Kidney epithelial cell (primary cell): ENCODE measurements at regions not wholly inside any gene's neighbourhood (a gene's known extent, or its start where the extent isn't known, plus 50 kb on each side); places are given as distances from the start of the nearest gene placed in this dataset.
"Not testable (repeated sequence)": the region's sequence is repeated elsewhere in the genome, so short reads cannot be mapped to it uniquely, and the experiment has no call there.

Experiments used
- DNase-seq: peaks from one replicate; pipeline ENCODE4 v3.0.0-alpha.2; 2010; ENCODE audit warnings: low read depth
- H3K27me3 ChIP-seq: 2 replicates; pipeline ENCODE4 v1.6.0; 2011; ENCODE audit warnings: low read length; ENCODE audit not compliant: control insufficient read depth, insufficient read depth
- H3K36me3 ChIP-seq: 2 replicates; pipeline ENCODE4 v1.5.1; 2011; ENCODE audit warnings: low read length; ENCODE audit not compliant: control insufficient read depth, insufficient read depth
- H3K4me3 ChIP-seq: 2 replicates; pipeline ENCODE4 v1.5.1; 2011; ENCODE audit warnings: low read depth, mild to moderate bottlenecking, control low read depth, low read length
- TF ChIP-seq, protein P1 (sequence below): IDR thresholded peaks from 2 replicates; pipeline ENCODE4 v1.5.1; 2011; ENCODE audit warnings: mild to moderate bottlenecking, moderate library complexity, low read length, control low read depth, inconsistent platforms; ENCODE audit not compliant: insufficient read depth, poor library complexity, severe bottlenecking

DNA sequence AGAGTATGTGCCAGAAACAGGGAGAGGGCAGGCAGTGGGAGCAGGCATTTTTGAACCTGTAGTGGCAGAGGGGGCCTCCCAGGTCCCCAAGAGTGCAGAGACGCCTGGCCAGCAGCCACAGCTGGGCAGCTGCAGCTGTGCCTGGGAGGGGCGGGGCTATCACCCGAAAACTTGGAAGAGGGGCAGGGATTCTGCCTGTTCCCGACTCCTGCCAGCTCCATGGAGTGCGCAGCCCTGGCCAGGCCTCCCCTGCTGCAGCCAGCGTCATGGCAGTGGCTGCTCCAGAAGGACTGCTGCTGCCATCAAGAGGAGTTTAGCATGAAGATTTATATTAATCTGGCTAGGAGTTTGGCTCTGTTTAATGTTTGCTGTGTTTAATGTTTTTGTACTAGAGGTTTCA is 532.1 kb upstream of the PITX2 start:
- DNase-seq, result no peak
- Histone ChIP-seq H3K36me3 (no peaks in the 10 kb centered on the region), H3K4me3 (no peak overlapping the region), H3K27me3 (no peaks in the 10 kb centered on the region)
- TF ChIP-seq, protein P1, sequence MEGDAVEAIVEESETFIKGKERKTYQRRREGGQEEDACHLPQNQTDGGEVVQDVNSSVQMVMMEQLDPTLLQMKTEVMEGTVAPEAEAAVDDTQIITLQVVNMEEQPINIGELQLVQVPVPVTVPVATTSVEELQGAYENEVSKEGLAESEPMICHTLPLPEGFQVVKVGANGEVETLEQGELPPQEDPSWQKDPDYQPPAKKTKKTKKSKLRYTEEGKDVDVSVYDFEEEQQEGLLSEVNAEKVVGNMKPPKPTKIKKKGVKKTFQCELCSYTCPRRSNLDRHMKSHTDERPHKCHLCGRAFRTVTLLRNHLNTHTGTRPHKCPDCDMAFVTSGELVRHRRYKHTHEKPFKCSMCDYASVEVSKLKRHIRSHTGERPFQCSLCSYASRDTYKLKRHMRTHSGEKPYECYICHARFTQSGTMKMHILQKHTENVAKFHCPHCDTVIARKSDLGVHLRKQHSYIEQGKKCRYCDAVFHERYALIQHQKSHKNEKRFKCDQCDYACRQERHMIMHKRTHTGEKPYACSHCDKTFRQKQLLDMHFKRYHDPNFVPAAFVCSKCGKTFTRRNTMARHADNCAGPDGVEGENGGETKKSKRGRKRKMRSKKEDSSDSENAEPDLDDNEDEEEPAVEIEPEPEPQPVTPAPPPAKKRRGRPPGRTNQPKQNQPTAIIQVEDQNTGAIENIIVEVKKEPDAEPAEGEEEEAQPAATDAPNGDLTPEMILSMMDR, result no peak

DNA sequence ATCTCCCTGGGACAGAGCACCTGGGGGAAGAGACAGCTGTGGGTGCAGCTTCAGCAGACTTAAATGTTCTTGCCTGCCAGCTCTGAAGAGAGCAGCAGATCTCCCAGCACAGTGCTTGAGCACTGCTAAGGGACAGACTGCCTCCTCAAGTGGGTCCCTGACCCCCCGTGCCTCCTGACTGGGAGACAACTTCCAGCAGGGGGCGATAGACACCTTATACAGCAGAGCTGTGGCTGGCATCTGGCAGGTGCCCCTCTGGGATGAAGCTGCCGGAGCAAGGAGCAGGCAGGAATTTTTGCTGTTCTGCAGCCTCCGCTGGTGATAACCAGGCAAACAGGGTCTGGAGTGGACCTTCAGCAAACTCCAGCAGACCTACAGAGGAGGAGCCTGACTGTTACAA is 541.7 kb upstream of the PITX2 start:
- not testable (repeated sequence) for H3K36me3 ChIP-seq, H3K27me3 ChIP-seq, H3K4me3 ChIP-seq, DNase-seq

DNA sequence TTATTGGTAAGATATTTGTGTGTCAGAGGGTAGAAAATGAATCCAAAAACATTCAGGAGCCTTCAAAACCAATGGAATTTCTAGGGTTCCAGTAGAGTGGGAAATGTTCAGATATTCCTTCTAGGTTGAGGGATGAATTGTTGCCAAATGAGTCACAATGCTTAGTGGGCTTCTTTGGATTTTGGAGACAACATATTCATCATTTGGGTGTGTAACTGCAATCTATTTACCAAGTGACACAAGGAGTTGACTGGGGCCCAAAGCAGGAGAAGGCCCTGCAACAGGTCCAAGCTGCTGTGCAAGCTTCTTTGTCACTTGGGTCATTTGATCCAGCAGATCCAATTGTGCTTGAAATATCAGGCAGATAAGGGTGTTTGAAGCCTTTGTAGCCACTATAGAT is 551.5 kb upstream of the PITX2 start:
- H3K36me3 ChIP-seq, result no peaks in the 10 kb centered on the region
- no peak for DNase-seq
- no peak overlapping the region for H3K4me3 ChIP-seq
- H3K27me3 ChIP-seq, result no peaks in the 10 kb centered on the region
- TF ChIP-seq, protein P1, result no peak

DNA sequence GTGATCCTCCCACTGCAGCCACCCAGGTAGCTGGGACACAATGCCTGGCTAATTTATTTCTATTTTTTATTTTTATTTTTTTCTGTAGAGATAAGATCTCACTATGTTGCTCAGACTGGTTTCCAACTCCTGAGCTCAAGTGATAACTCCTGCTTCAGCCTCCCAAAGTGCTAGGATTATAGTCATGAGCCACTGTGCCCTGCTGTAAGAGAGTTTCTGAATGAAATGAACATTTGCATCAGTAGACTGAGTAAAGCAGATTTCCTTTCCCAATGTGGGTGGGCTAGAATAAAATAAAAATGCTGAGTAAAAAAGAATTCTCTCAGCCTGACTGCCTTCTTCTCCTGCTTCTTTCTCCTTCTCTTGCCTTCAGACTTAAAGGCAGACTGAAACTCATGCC is 555.4 kb upstream of the PITX2 start:
- TF ChIP-seq, protein P1, result no peak
- Histone ChIP-seq H3K4me3 (no peak overlapping the region), H3K27me3 (no peaks in the 10 kb centered on the region), H3K36me3 (no peaks in the 10 kb centered on the region)
- DNase-seq, result no peak

DNA sequence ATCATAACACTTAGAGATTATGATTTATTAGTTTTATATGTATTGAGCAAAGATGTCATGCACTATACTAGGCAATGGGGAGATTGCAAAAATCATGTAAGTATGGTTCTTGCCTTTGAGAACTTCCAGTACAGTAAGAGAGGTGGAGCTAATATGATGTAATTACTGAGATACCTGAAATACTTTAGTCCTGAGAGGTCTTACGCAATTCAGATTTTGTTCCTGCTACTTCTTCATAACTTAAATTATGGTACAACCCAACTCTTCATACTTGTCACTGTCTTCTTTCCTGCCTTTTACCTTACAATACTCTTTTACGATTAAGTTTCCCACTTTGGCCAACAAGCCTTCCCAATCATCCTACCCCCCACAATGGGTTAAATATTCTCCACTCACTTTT is 564.2 kb upstream of the PITX2 start:
- Histone ChIP-seq H3K36me3 (no peaks in the 10 kb centered on the region), H3K4me3 (no peak overlapping the region), H3K27me3 (no peaks in the 10 kb centered on the region)
- DNase-seq, result no peak
- TF ChIP-seq, protein P1, result no peak

DNA sequence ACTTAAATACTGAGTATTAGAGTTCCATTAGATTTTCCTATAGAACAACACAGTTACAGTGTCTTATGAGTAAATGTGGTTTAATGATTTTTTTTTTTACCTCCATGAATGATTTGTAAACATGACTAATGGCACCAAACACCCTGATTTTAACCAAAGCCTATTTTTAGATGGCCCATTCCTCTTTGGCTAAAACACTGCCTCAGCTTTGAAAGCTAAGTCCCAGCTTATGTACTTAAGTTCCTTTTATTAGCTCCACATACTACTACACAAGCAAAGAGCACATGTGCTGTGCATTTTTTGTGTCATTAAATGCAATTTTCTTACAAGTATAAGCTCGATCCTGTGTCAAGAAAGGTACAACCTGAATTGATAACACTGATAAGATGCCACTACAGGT is 575.6 kb upstream of the PITX2 start:
- H3K4me3 ChIP-seq, result no peak overlapping the region
- no peak for DNase-seq
- no peaks in the 10 kb centered on the region for H3K27me3 ChIP-seq
- TF ChIP-seq, protein P1, result no peak
- no peaks in the 10 kb centered on the region for H3K36me3 ChIP-seq
